Motor neuron (in vitro differentiated cells): ENCODE measurements at regions not wholly inside any gene's neighbourhood (a gene's known extent, or its start where the extent isn't known, plus 50 kb on each side); places are given as distances from the start of the nearest gene placed in this dataset.

Experiments
- ATAC-seq, 8 experiments: fragments of 200-7000 bp; cut with Tn5 transposase; replicated peaks in 6 of 8; 2 replicates each; pipeline ENCODE4 v1.8.0; 2021; ENCODE audit warnings: mild to moderate bottlenecking in 8 of 8, moderate library complexity in 8 of 8
- H3K27ac ChIP-seq, 2 donors: fragments of 250-450 bp; sonication (Bioruptor Pico); 2 replicates each; pipeline ENCODE4 v1.9.0; 2021; ENCODE audit warnings: antibody characterized with exemption in 2 of 2, mild to moderate bottlenecking in 2 of 2, moderate library complexity in 1 of 2
- H3K4me1 ChIP-seq, 2 donors: fragments of 250-450 bp; sonication (Bioruptor Pico); replicated peaks in 1 of 2; 2 replicates each; pipeline ENCODE4 v1.6.1; 2021; ENCODE audit warnings: antibody characterized with exemption in 2 of 2, mild to moderate bottlenecking in 2 of 2, moderate library complexity in 1 of 2
- H3K4me3 ChIP-seq, 5 donors: fragments of 250-450 bp; sonication (Bioruptor Pico); 2 replicates each; pipeline ENCODE4 v1.9.0; 2021; ENCODE audit warnings: antibody characterized with exemption in 5 of 5, mild to moderate bottlenecking in 5 of 5, moderate library complexity in 4 of 5
- WGBS, 10 experiments: fragments of 450-650 bp; shearing (Covaris generic); methylation state at CpG; one replicate each; pipeline ENCODE4 v1.0.0; 2022; 5-methylcytosine and 5-hydroxymethylcytosine counted together
- in situ Hi-C, 9 experiments: fragments of 400-800 bp; cut with MboI; loops; one replicate each; pipeline ENCODE4 v1.15.0; 2021; ENCODE audit warnings: low sequenced_read_pairs in 9 of 9, low pct_unique_long_range_greater_than_20kb in 2 of 9; ENCODE audit not compliant: unreplicated experiment in 9 of 9

DNA sequence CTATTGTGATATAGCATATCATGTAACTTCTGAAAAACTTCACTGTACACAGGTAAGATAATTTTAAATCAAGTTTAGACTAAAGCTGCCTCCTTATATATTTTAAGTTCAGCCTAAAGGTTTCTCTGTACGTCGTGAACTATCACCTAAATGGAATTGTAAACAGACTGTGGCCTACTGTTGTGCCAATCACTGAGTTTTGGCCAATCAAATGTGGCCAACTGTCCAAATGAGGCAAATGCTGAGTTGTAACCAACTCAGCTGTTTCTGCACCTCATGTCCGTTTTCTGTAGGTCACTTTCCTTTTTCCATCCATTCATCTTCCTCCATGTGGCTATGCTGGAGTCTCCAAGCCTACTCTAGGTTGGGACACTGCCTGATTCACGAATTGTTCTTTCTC is 63.7 kb upstream of the ST6GALNAC3 start:
- H3K27ac ChIP-seq = no peak overlapping the region
- WGBS, 10 experiments = 14 to 98% (median 86%) methylated on average over 1 to 4 of the region's 4 CpGs; no CpG with 5 or more reads in 1 of the 10 experiments
- ATAC-seq = no peak
- no peak overlapping the region for H3K4me3 ChIP-seq
- no peaks in the 10 kb centered on the region for H3K4me1 ChIP-seq
- in situ Hi-C loops = no loop called here

DNA sequence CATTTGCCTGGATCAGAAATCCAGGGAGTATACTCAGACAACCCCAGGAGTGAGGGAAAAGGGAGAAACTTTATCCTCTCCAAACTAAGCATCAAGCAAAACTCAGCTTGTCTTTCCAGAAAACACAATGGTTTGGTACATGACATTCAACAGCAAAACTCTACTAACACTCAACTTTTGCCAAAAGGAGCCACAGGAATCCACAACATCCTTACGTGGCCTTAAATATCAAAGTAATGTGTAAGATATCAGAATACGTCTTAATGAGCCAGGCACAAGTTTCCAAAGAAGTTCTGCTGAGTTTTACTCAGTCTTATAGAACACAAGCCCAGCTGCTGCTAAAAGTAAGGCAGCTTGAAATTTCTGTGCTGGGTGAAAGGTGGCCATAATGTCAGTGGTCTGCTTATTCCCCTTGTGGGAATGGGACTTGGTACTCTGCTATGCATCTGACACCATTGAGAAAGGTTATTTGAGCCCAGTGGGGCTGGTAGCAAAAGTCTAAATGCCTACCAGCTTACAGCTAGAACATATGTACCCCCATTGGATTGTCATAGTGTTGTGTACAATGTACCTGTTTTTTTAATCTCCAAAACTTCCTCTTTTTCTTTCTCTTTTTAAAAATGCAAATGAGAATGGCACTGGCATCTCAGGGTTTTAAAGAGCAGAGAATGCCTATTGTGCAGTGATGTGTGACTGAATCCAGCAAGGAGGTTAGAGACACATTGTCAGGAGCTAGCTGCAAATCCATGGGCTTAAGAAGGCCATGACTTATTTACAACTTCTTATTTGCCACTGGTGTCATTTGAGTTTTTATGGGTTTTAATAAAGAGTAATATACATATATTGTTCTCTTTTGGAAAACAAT is 62.0 kb upstream of the ST6GALNAC3 start:
- Histone ChIP-seq H3K4me1 (no peaks in the 10 kb centered on the region), H3K4me3 (no peak overlapping the region), H3K27ac (no peak overlapping the region)
- WGBS, 10 experiments = 0 to 100% (median 81%) methylated on average over 1 to 2 of the region's 2 CpGs; no CpG with 5 or more reads in 2 of the 10 experiments
- ATAC-seq = no peak
- in situ Hi-C loops = no loop called here

DNA sequence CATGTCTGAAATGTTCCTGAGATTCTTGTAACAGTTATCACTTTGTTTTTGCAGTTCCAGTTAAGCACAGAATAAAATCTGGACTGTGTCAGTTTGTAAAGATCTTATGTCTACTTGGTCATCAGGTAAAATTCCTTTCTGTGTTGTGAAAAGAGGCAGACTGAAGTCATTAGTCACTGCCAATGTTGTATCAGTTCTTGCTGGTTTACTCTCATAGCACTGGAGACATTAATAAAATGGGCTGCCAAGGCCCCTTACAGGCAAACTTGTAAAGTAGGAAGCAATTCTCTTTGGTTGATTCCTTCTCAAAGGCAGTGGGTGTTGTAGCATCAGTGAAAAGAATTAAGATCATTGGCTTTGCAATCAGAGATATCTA is 61.4 kb upstream of the ST6GALNAC3 start:
- in situ Hi-C loops = no loop called here
- no peak for ATAC-seq
- no peaks in the 10 kb centered on the region for H3K4me1 ChIP-seq
- H3K4me3 ChIP-seq = no peak overlapping the region
- H3K27ac ChIP-seq = no peak overlapping the region

DNA sequence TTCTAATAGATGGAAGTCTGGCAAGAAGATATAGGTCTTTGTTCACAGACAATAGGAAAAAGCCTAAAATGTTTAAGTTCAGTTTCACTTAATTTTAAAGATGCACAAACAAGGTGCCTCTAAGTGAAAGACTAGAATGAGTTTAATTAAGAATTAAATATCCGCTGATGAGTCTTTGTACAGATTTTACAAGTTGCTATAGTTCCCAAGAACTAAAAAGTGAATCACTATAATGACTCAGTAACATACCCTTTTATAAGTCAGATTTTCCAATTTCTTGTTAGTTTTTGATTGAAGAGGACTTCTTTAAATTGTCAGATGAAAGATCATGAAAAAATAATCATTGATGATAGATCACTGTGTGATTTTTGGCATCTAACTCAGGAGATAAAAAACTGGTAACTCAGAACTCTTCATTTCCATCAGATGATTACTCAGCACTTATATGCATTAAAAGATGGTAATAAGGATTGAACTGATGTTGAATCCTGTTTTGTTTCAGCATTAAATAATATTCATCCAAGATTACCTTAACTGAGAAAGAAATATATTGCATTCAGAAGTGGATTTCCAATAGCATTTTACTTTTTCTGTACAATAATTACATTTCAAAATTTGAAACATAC is 59.0 kb upstream of the ST6GALNAC3 start:
- Histone ChIP-seq H3K4me1 (no peaks in the 10 kb centered on the region), H3K4me3 (no peak overlapping the region), H3K27ac (no peak overlapping the region)
- ATAC-seq = no peak
- in situ Hi-C loops = no loop called here
- 0 to 100% (median 87%) methylated on average over 1 of the region's 1 CpG for whole genome bisulfite sequencing, 10 experiments

DNA sequence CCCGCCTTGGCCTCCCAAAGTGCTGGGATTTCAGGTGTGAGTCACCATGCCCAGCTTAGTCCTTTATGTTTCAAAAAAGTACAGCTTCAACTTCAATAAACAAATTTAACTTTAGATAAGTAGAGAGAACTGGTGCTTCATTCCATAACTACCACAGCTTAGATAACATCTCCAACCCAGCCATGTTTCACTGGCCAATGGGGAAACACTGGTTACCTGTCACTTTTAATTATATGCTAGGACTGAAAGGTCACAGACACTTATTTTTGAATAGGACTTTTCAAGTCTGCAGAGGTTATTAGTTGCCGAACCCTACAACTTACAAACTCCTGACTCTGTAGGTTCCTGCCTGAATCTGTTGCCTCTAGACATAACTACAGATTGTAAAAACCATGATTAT is 56.5 kb upstream of the ST6GALNAC3 start:
- Histone ChIP-seq H3K4me1 (no peaks in the 10 kb centered on the region), H3K27ac (no peak overlapping the region), H3K4me3 (no peak overlapping the region)
- in situ Hi-C loops = no loop called here
- ATAC-seq = no peak
- WGBS, 10 experiments = 0 to 100% (median 83%) methylated on average over 1 to 2 of the region's 2 CpGs; no CpG with 5 or more reads in 2 of the 10 experiments

DNA sequence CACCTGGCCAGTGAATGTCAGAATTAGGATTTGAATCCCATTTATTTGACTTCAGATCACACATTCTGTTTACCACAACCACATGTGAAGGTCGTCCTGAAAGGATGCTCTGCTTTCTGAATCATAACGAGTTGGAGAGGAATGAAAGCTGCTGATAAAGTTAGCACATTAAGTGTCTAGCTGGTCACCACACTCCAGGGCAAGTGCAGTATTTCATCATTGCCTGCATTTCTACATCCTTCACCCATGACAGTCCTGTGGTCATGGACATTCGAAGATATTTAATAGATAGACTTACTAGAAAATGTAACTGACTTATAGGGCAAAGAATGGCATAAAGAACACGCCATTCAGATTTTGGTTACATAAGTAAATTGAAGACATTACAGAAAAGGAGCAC is 52.7 kb upstream of the ST6GALNAC3 start:
- in situ Hi-C loops = no loop called here
- Histone ChIP-seq H3K4me3 (no peak overlapping the region), H3K27ac (no peak overlapping the region), H3K4me1 (no peaks in the 10 kb centered on the region)
- ATAC-seq = no peak
- 0 to 87% (median 40%) methylated on average over 1 to 4 of the region's 4 CpGs; no CpG with 5 or more reads in 1 of the 10 experiments for WGBS, 10 experiments

DNA sequence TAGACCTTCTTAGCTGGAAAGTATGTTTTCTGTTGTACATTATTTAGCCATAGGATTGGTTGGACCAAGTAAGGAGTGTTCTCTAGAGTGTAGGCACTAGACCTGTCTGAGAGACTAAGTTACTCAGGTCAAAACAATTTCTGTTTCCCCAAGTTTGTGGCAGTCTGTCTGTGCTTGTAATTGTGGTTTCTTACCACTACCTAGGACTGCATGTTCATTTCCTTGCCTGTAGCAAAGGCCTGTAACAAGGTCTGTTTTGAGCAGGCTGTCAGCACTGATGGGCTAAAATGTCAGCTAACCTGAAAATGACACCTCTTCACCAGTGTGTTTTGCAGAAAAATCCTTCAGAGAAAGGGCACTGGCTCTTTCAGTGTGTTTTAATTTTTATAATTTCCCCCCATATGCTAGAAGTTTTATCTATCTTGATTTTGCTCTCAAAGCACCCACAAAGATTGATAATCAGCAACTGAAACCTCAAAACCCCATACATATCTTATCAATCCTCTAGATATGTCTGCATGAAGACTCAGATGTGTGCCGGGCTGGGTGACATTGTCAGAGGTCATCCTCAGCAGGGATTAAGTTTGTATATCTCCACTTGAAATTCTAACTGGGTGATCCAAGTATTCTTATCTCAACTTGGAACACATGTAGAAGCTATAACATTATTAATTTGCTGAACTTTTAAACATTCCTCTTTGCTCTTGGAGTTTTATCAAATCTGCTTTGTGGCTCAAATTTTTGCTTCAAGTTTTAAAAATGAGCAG is 50.7 kb upstream of the ST6GALNAC3 start:
- 55 to 100% (median 100%) methylated on average over 1 of the region's 1 CpG for WGBS, 10 experiments
- ATAC-seq = no peak
- Histone ChIP-seq H3K4me3 (no peak overlapping the region), H3K27ac (no peak overlapping the region), H3K4me1 (no peaks in the 10 kb centered on the region)
- in situ Hi-C loops = no loop called here
